ENCODE measurements at regions not wholly inside any gene's neighbourhood (a gene's known extent, or its start where the extent isn't known, plus 50 kb on each side); places are given as distances from the start of the nearest gene placed in this dataset.
A peak's percentile ranks its signal among the peaks of the same experiment; 100 is the strongest.

DNA sequence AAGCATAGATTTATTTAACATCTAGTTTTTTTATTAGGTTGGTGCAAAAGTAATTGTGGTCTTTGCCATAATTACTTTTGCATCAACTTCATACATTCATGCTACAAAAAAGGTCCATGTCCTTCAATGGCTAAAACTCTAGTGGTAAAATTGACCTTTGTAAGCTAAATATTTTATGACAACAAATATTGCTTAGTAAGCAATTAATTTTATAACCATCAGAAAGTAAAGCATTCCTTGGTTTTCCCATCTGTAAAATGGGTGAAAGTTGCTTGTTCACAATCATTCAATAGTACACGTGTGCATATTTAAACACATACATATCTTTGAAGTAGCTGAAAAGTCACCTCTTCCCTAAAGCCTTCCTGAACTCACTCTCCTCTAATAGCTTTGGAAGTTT lies 789.6 kb downstream of the CDH8 start:
- Histone ChIP-seq H3K4me1 (replicated peaks in 1 of 2; ENCODE audit: control insufficient read depth in 2 of 2, insufficient read depth in 2 of 2, low read length in 2 of 2) (no peaks in the 10 kb centered on the region), H3K9me1 (ENCODE audit: control insufficient read depth, insufficient read depth, low read length) (no peaks in the 10 kb centered on the region), H3K4me2 (ENCODE audit: insufficient read depth, low read length) (no peak overlapping the region), H3K4me3 (no peak overlapping the region), H3K27ac (ENCODE audit: extremely low read depth, low read depth, low read length) (no peak overlapping the region), H3K79me2 (ENCODE audit: control insufficient read depth, insufficient read depth, low read length) (no peaks in the 10 kb centered on the region), H2AFZ (ENCODE audit: low read depth, low read length) (no peak overlapping the region), H3K9ac (ENCODE audit: insufficient read depth in 1 of 2, low read depth in 2 of 2, low read length in 2 of 2) (no peak overlapping the region), H4K20me1 (replicated peaks; ENCODE audit: control insufficient read depth, insufficient read depth, low read length) (no peaks in the 10 kb centered on the region), H3K9me3 (replicated peaks; ENCODE audit: control insufficient read depth, insufficient read depth, low read depth, low read length) (no peaks in the 10 kb centered on the region), H3K27me3 (ENCODE audit: control insufficient read depth in 2 of 2, insufficient read depth in 2 of 2, low read length in 2 of 2) (no peaks in the 10 kb centered on the region), H3K36me3 (ENCODE audit: control insufficient read depth, insufficient read depth, low read length) (no peaks in the 10 kb centered on the region)
- in situ Hi-C loops (cut with MboI) (no loop called here), intact Hi-C loops (cut with micrococcal nuclease) (no loop called here)
- no peak for ATAC-seq
- POLR2A ChIA-PET, result no interaction called here
- BruUV-seq (replicated peaks), result no TSS peak
- FAIRE-seq, result no peak
- TF ChIP-seq, protein P1, sequence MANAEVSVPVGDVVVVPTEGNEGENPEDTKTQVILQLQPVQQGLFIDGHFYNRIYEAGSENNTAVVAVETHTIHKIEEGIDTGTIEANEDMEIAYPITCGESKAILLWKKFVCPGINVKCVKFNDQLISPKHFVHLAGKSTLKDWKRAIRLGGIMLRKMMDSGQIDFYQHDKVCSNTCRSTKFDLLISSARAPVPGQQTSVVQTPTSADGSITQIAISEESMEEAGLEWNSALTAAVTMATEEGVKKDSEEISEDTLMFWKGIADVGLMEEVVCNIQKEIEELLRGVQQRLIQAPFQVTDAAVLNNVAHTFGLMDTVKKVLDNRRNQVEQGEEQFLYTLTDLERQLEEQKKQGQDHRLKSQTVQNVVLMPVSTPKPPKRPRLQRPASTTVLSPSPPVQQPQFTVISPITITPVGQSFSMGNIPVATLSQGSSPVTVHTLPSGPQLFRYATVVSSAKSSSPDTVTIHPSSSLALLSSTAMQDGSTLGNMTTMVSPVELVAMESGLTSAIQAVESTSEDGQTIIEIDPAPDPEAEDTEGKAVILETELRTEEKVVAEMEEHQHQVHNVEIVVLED (CRISPR knock-in tag; IDR thresholded peaks at IDR 0.05), result no peak
- TF ChIP-seq ZNF316 (IDR thresholded peaks at IDR 0.05) (peak; percentile 74), HDAC2 (IDR thresholded peaks at IDR 0.05) (no peak), SP2 (IDR thresholded peaks at IDR 0.05; ENCODE audit: extremely low read depth, low read depth, low read length, poor library complexity, severe bottlenecking) (no peak), MAFF (IDR thresholded peaks at IDR 0.05; ENCODE audit: low read length) (peak; percentile 85), WHSC1 (IDR thresholded peaks at IDR 0.05; ENCODE audit: low read length) (no peak), MAFG (tag; conservative IDR thresholded peaks at IDR 0.05) (peak; percentile 56; the same call in 1 of the 2 replicates), MAFK (IDR thresholded peaks at IDR 0.05; ENCODE audit: low read length) (peak; percentile 89), ZNF561 (CRISPR knock-in tag; conservative IDR thresholded peaks at IDR 0.05) (no peak), C11orf30 (IDR thresholded peaks at IDR 0.05; ENCODE audit: low read depth) (peak; percentile 33; the same call in 1 of the 2 replicates)
- TF ChIP-seq, protein P2, sequence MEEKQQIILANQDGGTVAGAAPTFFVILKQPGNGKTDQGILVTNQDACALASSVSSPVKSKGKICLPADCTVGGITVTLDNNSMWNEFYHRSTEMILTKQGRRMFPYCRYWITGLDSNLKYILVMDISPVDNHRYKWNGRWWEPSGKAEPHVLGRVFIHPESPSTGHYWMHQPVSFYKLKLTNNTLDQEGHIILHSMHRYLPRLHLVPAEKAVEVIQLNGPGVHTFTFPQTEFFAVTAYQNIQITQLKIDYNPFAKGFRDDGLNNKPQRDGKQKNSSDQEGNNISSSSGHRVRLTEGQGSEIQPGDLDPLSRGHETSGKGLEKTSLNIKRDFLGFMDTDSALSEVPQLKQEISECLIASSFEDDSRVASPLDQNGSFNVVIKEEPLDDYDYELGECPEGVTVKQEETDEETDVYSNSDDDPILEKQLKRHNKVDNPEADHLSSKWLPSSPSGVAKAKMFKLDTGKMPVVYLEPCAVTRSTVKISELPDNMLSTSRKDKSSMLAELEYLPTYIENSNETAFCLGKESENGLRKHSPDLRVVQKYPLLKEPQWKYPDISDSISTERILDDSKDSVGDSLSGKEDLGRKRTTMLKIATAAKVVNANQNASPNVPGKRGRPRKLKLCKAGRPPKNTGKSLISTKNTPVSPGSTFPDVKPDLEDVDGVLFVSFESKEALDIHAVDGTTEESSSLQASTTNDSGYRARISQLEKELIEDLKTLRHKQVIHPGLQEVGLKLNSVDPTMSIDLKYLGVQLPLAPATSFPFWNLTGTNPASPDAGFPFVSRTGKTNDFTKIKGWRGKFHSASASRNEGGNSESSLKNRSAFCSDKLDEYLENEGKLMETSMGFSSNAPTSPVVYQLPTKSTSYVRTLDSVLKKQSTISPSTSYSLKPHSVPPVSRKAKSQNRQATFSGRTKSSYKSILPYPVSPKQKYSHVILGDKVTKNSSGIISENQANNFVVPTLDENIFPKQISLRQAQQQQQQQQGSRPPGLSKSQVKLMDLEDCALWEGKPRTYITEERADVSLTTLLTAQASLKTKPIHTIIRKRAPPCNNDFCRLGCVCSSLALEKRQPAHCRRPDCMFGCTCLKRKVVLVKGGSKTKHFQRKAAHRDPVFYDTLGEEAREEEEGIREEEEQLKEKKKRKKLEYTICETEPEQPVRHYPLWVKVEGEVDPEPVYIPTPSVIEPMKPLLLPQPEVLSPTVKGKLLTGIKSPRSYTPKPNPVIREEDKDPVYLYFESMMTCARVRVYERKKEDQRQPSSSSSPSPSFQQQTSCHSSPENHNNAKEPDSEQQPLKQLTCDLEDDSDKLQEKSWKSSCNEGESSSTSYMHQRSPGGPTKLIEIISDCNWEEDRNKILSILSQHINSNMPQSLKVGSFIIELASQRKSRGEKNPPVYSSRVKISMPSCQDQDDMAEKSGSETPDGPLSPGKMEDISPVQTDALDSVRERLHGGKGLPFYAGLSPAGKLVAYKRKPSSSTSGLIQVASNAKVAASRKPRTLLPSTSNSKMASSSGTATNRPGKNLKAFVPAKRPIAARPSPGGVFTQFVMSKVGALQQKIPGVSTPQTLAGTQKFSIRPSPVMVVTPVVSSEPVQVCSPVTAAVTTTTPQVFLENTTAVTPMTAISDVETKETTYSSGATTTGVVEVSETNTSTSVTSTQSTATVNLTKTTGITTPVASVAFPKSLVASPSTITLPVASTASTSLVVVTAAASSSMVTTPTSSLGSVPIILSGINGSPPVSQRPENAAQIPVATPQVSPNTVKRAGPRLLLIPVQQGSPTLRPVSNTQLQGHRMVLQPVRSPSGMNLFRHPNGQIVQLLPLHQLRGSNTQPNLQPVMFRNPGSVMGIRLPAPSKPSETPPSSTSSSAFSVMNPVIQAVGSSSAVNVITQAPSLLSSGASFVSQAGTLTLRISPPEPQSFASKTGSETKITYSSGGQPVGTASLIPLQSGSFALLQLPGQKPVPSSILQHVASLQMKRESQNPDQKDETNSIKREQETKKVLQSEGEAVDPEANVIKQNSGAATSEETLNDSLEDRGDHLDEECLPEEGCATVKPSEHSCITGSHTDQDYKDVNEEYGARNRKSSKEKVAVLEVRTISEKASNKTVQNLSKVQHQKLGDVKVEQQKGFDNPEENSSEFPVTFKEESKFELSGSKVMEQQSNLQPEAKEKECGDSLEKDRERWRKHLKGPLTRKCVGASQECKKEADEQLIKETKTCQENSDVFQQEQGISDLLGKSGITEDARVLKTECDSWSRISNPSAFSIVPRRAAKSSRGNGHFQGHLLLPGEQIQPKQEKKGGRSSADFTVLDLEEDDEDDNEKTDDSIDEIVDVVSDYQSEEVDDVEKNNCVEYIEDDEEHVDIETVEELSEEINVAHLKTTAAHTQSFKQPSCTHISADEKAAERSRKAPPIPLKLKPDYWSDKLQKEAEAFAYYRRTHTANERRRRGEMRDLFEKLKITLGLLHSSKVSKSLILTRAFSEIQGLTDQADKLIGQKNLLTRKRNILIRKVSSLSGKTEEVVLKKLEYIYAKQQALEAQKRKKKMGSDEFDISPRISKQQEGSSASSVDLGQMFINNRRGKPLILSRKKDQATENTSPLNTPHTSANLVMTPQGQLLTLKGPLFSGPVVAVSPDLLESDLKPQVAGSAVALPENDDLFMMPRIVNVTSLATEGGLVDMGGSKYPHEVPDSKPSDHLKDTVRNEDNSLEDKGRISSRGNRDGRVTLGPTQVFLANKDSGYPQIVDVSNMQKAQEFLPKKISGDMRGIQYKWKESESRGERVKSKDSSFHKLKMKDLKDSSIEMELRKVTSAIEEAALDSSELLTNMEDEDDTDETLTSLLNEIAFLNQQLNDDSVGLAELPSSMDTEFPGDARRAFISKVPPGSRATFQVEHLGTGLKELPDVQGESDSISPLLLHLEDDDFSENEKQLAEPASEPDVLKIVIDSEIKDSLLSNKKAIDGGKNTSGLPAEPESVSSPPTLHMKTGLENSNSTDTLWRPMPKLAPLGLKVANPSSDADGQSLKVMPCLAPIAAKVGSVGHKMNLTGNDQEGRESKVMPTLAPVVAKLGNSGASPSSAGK (IDR thresholded peaks at IDR 0.05), result no peak
- DNase-seq (ENCODE audit: extremely low read depth in 1 of 4, low spot score in 3 of 4), result no peak
- CTCF ChIA-PET (ENCODE audit: low intra/inter-chr PET ratio), result no interaction called here
- 8% methylated on average over 1 of the region's 1 CpG for WGBS (ENCODE audit: insufficient coverage, low coverage, missing lambda C conversion rate)
